GM18873 (cell line): ENCODE measurements at regions not wholly inside any gene's neighbourhood (a gene's known extent, or its start where the extent isn't known, plus 50 kb on each side); places are given as distances from the start of the nearest gene placed in this dataset.

Source experiments
- ATAC-seq: cut with Tn5 transposase; IDR thresholded peaks from one replicate; pipeline ENCODE4 v1.9.1; 2021; ENCODE audit warnings: mild to moderate bottlenecking, moderate library complexity, moderate number of reproducible peaks; ENCODE audit not compliant: unreplicated experiment, low FRiP score

DNA sequence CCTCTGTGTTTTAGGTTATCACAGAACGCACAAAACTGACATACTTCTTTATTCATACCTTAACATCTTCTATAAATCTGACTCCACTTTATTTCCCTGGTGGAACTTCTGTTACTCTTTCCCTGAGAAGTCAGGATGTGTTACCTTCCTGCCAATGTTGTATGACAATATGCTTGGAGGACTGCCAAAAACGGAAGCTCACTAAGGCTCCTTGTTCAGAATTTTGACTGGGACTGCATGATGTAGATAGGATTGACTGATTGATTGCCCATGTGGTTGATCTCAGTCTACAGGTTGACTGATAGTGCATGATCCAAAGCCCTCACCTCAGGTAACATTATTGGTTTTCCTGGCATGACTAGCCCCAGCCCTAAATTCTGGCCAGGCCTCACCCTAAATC lies 319.4 kb downstream of the TLR4 start:
- ATAC-seq, result no peak

DNA sequence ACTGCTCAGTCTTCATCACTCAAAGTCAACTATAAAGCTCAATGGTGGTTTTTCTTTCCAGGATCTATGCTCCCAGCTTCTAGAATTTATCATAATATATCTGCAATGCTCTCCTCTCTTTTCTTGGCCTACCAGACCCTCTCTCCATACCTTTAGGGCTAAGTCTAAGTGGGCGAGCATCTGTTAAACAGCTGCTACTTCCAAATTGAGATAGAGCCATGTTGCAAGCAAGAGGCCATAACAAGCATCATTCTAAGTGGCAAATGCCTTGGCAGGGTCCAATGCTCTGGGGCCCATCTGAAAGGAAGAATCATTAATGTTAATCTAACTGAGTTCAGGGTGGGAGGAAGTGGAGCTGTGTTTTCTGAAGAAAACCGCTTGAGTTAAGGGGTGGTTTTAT lies 324.0 kb downstream of the TLR4 start:
- no peak for ATAC-seq

DNA sequence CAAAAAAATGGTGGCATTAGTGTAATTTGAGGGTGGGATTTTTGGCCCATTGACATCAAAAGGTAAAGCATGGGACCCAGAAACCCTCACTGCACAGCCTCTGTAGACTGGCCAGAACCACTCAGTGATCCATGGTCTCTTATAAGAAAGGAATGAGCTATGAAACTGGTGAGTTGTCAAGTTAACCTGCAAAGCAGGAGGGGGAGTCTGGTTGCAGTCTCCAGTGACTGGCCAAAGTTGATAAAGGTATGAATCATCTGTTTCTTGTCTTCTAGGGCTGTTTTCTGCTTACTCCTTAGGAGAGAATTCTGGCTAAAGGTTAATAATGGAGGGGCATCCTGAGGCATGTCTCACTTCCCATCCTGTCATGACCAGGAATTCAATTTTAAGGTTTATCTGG lies 325.2 kb downstream of the TLR4 start:
- ATAC-seq, result no peak

DNA sequence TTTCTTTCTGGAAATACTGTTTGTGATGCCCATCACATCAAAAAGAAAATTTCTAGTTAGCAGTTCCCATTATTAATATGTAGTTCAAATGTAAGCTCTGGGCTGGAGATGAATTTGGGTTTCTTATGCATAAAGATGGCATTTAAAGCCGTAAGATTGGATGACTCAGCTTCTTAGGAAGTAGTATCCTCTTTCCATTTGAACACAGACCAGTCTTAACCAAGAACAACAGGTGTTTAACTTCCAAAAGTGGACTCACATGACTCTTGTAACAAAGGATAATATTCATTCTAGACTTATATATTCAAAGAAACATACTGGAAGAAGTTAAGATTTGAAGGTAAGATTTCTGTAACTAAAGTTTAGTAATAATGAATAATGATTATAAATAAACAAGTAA lies 330.5 kb downstream of the TLR4 start:
- ATAC-seq, result no peak

DNA sequence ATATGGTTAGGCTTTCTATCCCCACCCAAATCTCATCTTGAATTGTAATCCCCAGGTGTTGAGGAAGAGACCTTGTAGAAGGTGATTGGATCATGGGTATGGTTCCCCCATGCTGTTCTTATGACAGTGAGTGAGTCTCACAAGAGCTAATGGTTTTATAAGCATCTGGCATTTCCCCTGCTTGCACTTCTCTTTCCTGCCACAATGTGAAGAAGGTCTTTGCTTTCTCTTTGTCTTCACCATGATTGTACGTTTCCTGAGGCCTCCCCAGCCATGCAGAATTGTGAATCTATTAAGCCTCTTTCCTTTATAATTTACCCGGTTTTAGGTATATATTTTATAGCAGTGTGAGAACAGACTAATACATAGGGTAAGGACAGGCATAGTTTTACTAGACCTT lies 334.5 kb downstream of the TLR4 start:
- ATAC-seq, result no peak

DNA sequence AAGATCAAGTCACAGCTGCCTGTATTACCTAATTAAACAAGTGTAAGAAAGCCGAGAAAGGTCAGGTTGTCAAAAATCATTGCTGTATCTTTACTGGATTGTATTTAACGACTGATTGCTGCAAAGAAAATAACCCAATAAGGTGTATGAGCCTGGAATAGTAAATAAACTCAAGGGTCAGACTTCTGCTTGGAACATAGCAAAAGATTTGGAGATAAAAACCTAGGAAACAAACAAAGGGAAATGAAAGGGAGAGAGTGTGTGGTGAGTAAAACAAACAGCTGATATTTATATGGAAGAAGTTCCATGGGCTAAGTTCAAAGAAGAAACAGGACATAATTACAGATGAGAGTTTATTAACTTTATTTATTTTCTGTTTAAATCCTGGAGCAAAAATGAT lies 354.0 kb downstream of the TLR4 start:
- ATAC-seq, result no peak

DNA sequence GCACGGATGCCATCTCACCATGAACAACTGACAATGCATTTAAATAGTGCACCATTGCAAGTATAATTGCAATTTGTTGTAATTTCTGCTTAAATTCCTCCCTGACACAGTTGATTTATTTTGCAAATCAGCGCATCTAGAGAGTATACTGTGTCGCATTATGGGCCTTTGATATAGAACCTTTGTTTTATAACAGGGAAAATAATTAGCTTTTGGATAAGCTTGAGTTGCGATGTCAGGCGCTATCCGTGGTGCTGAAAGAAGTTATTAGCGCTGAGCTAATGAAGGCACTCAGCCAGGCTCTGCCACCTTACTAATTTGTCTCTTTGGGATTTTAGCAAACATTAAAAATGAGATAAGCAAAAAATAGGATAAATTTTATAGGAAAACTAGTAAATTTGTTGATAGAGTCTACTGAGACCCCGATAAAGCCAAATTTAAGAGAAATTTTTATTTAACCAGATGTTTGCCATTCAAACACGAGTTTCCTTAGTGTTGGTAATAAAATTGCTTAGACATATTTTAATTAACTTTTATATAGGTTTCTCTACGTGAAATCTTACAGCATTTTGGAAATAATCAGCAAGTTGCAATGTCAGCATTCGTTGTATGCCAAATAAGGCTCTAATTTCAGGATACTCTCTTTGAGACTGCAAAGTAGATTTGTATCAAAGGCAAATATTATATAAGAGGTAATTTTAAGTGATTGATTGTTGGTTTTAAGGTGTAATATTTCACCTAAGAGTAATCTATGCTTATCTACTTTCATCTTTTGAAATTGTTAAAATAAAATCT lies 355.5 kb downstream of the TLR4 start:
- no peak for ATAC-seq

DNA sequence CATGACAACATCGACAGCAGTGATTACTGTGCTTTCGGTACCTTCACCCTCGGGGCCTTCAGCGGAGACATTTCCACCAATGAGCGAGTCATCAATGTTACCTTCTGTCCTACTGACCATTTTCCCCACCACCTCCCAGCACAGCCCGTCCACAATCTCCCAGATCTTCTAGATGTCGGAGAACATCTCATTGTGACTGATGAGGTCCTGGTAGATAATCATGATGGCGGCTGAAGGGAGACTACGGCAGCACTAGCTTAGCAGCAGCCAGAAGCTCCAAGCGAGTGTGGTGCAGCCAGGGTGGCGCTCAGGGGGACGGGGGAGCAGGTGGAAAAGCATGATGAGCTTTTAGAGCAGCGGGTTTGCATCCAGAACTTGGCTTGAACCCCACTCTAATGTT lies 379.0 kb downstream of the TLR4 start:
- ATAC-seq, result no peak

DNA sequence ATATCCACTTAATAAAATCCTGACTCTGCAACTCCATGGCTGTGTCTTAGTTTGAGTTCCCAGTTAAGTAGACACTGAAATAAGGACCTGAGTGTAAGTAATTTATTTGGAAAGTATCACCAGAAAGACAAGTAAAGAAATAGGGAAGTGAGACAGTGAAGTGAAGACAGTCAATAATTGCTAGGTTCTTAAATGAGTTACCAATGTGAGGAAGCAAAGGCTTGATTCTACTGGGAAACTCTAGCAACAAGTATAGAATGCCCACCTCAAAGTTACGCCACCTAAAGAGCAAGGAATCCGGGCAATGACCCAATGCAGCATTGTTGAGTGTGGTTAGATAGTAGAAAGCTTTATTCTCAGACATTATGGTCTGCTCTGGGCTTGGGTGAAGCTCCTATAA lies 383.9 kb downstream of the TLR4 start:
- ATAC-seq, result no peak

DNA sequence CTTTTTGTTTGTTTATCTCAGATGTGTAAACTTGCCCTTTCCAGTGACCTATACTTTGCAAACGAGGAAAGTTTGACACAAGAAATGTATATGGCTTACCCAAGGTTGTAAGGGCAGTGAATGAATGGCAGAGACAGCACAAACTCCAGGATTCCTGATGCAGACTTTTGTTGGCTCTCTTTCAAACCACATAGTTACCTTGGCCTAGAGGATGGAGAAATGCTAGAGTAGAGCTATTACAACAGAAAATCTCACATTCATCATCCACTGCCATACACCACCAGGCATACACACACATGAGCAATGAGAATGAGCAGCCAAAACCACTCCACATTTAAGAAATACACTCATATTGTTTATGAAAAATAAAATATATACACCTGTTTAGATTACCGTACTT lies 387.0 kb downstream of the TLR4 start:
- ATAC-seq, result no peak

DNA sequence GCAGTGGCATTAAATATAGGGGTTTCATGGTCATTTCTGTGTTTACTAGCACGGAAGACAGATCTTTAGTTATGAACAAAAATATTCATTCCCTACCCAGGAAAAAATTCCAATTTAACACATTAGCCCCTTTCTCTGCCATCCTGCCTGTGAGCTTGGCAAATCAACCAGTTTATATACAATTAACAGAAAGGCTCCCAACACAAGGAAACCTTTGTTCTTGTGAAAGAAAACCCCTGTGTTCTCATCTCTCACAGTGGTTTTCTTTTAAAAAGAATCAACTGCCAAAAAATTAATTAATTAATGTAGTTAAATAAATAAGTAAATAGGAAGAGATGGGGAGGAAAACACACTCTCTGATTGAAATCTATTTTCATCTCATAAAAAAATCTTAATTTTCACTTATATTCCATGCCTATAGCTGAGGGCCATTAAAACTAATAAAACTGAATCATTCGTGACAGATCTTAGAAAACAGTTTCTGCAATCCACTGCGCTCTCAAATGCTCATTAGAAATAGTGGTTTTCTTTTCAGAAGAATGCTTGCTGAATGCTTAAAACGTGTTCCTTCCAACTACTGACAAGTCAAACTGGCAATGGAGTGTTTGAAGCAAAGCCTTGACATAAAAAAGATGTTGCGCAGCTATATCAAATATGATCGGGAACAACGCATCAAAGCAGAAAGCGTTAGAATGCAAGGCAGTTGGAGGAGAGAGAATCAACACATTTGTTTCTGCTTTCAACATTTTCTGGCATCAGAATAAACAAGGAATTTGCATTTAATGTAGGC lies 387.7 kb downstream of the TLR4 start:
- ATAC-seq, result no peak

DNA sequence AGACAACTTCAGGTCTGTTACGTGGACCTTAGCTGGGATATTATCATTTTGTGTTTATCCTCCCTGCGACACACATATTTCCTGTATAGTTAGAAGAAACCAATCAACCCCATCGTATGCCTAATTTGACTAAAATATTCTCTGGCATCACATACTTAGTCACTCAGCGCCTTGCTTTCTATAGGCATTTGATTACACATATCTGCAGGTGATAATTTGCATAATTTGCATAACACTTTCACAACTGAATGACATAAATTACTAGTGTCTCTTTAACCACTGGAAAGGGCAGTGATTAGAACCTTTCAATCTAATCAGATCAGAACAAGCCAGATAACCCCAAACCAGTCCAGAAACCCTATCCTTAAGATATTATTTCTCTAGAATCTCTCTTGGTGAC lies 390.2 kb downstream of the TLR4 start:
- ATAC-seq, result no peak

DNA sequence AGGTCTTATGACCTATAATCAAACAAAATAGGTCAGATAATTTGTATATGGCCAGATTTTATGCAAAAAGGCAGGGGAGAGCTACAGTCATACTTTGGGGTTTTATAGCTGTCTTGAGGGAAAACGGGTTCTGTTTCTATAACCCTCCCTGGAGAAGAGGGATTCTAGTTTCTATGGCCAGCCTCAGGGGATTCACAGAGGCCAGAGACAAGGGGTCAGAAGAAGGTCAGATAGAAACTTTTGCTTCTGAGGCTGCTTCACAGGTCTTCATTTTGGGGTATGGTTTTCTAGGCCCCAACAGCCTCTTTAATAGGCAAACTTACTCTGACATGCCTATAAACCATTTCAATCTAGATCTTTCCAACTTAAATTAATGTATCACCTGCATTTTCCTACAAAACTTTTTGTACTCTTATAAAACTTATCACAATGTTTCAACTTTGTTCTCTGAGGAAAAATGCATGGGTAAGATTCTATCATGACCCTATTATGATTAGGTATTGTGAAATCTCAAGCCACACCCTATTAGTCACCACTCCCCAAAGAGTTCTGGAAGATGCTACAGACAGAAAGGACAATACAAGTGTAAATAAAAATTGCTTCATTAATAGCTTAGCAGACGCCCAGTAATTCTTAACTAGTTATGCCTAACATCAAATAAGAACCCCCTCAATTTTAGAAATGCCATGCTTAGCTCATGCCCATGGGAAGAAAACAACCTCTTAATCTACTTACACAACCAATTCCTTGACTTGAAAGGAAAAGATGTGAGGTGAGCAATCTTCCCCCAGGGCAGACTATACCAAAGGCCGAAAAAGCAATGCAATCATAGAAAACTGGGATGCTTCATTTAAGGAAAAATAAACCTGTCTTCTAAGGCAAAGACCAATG lies 396.6 kb downstream of the TLR4 start:
- no peak for ATAC-seq

DNA sequence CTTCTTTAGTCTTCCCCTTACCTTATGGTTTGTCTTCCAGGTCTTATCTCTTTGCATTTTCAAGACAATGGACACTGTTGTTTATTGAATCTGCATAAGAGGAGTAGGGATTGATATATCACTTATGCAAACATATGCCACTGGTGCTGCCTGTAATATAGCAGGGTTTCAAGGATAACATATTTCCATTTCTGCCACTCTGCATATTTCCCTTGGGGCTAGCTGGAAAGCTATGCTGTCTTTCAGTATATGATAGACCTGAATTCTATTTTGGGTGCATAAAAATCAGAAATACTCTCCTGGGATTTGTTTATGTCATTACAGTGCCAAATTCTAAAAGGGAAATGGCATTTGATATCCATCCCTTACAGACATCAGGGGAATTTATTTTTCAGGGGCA lies 400.2 kb downstream of the TLR4 start:
- ATAC-seq, result no peak

DNA sequence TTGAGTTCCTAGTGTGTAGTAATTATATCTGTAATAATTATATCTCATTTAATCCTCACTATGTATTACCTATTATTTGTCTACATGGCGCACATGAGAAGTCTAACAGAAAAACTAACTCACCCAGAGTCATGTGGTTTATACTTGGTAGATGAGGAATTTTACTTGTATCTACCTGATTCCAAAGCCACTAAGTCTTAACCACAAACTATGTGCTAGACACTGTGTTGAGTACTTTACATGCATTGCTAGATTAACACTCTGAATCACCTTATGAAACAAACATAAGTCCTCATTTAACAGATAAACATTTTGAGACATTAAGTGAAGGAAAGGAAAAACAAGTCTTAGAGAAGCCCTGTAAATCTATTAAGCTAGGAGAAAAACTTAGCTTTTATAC lies 404.8 kb downstream of the TLR4 start:
- ATAC-seq, result no peak

DNA sequence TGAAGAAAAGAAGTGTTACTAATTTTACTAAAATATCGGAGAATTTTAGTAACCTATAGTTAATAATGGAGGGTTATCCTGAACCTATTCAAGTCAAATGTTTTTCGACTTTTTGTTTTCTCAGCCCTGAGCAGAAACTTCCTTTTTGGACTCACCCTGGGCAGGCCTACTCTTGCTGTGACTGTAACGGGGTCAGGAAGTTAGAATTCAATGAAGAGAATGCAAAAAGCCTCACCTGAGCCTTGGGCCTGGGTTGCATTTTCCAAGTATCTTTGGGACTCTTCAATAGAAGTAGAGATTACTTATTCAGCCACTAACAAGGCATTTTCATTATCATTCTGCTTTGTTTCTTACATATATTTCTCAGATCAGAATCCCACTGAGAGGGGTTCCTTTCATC lies 405.3 kb downstream of the TLR4 start:
- no peak for ATAC-seq

DNA sequence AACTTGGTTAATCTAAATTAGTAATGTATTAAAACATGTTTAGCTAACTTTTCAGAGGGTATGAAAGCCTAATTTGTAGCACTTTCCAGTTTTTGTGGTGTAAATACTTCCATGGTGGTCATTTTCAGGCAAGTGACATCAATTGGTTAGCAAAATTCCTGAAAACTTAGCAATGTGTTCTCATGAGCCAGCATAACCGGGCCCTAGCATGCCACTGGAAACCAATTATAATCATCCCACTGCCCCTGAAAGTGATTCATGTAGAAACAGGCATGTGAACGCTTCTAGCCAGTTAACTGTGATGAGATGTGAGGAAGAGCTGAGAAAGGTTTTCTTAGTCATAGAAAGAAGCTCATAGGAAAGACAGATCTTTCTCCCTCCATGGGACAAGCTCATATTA lies 417.2 kb downstream of the TLR4 start:
- no peak for ATAC-seq

DNA sequence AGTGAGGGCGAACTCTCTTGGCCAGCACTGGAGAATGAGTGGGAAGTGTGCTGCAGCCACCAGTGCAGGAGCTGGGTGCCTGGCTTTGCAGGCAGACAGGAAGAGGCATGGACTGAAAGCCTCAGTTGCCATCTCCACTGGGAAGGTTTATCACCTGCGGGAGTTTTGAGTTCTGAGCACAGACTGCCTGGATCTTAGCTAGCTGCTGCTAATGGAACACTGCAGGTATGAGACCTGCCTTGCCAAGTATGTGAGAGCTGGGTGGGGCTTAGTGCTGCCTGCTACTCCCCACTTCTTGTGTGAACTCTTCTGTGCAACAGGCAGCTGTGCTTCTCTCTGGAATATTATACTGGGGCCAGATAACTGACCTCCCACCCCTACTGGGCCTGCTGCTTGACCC lies 424.1 kb downstream of the TLR4 start:
- ATAC-seq, result no peak

DNA sequence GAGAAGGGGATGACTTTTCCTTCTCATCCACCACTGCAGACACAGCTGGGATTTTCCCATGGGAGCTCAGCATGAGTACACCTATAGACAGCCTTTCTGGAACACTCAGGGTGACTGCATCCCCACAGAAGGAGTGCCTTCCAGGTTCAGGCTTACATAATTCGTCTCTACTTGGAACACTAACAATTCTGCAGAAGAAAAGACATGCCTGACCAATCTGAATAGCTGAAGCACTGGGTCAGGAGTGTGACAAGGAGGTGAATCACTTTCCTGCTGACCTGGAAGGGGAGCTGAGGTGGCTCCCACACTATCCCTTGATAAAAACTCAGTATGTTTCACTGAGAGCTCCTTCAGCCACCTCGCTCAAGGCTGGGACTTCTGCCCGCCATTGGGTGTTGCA lies 425.3 kb downstream of the TLR4 start:
- ATAC-seq, result no peak

DNA sequence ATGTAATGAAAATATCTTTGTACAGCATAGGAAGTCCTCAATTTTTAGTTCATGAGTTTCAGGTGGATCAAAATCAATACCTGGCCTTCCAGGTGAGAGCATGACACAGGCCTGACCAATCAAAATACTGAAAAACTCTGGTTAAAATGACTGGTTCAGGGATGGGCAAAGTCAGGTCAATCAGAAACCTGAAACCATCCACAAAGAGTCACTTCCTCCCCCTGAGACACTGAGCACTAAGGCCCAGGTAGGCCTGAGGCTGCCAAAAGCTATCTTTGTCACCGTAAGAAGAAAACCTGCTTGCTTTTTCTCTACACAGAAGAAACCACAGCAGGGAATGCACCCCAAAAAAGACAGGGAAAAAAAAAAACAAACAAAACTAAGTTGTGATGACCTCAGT lies 444.8 kb downstream of the TLR4 start:
- no peak for ATAC-seq

DNA sequence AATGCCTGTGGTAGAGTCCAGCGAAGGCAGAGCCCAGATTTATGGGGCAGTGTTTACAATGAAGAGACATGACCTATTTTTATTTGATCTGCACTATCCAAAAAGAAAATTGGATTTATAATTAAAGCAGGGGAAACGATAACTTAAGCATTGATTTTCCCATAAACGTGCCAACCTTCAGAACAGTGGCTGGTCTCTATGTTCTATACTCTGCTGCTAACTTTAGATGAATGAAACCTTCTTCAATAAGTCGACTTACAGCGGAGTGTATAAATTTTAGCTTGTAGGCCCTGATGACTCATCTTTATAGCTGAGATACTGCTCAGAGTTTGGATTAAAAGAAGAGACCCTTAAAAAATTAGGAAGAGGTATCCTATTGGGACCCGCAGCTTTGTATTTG lies 452.6 kb downstream of the TLR4 start:
- ATAC-seq, result no peak
